Hematopoietic multipotent progenitor cell treated with erythropoietin and hydrocortisone succinate and interleukin-3 and kit ligand, for 6 days (in vitro differentiated cells): ENCODE measurements at regions not wholly inside any gene's neighbourhood (a gene's known extent, or its start where the extent isn't known, plus 50 kb on each side); places are given as distances from the start of the nearest gene placed in this dataset.
"Not testable (repeated sequence)": the region's sequence is repeated elsewhere in the genome, so short reads cannot be mapped to it uniquely, and the experiment has no call there.

ENCODE experiments used
- DNase-seq: peaks from one replicate; pipeline ENCODE4 v3.0.0-alpha.2; 2015

GRCh38 chr4:135605076-135605475 lies 1403.5 kb upstream of the PABPC4L start:
- DNase-seq: no peak

- DNase-seq: no peak
Observed at GRCh38 chr4:135604531-135604930, 1402.9 kb upstream of the PABPC4L start.

DNA sequence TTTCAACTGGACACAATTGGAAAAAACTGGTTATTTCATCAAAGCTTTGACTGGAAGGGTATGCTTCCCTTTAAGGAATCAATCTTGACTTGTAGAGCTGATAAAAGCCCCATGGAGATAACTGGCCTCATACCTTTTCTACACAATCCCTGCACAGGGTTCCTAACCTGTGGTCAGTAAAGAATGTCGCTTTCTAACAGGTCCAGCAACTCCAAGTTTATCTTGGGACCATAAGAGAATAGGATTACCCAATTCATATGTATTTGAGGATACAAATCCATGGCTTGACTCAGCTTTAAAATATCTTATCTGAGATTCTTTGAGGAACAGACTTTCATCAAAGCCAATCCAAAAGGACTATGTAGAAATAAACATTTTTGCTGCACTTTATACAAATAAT lies 1399.8 kb upstream of the PABPC4L start:
- DNase-seq: no peak

- no peak for DNase-seq
Observed at GRCh38 chr4:135598151-135598550, 1396.6 kb upstream of the PABPC4L start.

GRCh38 chr4:135594521-135594920 lies 1392.9 kb upstream of the PABPC4L start:
- no peak for DNase-seq

- no peak for DNase-seq
Observed at GRCh38 chr4:135575041-135575440, 1373.5 kb upstream of the PABPC4L start.

DNA sequence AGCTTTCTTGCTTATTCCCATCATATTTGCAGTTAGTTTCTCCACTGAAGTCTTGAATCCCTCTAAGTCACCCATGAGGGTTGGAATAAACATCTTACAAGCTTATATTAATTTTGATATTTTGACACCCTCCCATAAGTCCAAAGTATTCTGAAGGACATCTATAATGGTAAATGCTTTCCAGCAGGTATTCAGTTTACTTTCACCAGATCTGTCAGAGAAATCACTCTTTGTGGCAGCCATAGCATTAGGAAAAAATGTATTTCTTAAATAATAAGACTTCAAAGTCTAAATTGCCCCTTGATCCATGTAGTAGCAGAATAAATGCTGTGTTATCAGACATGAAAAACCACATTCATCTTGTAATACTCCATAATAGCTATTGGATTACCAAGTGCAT lies 1371.7 kb upstream of the PABPC4L start:
- no peak for DNase-seq

GRCh38 chr4:135564090-135564489 lies 1362.5 kb upstream of the PABPC4L start:
- DNase-seq: no peak

DNA sequence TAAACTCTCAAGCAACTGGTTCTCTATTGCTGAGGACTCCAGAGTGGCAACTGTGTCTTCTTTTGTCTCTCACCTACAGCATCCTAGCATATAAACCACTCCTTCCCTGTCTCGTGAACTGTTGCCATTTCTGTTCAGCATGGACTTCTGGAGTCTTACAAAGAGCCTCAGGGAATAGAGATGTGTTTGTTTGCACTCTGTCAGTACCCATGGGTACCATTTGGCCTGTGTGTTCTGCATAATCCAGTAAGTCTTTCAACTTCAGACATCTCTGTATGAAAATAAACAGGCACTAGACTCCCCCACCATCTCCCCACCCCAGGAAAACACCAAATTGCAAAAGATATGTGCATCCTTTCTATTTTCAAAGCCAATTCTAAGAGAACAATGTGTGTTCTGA lies 1351.6 kb upstream of the PABPC4L start:
- DNase-seq: no peak

DNA sequence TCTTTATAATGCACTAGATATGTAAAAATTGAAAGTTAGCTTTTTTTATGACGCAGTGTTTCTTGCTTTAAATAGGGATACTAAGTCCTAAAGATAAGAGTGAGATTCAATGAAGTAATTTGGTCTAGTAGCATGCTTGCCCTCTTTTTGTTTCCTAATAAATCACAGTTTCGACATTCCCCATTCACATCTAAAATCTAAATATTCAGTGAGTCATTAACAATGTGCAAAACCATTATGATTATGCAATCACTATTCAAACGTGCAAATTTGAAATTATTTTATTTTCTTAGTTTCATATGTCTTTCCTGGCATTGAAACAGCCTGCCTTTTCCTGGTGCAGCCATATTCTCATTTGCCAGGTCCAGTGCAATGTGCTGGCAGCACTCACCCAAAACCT lies 1350.5 kb upstream of the PABPC4L start:
- no peak for DNase-seq

DNA sequence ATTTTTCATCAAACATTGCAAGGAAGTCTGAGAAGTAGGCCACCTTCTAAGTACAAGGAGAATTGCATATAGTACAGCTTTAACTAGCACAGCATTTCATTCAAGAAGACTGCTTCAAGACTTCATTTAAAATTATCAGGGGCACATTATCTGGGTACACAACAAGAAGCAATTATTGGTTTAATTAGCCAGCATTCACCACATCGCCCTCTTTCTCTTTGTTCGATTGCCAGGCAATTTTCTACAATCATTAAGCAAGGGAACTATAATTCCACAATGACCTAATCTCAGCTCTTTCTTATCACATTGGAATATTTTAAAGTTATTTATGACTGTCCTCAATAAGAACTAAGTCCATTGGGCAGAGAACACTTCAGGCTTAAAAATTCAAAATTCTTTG lies 1347.1 kb upstream of the PABPC4L start:
- no peak for DNase-seq

DNA sequence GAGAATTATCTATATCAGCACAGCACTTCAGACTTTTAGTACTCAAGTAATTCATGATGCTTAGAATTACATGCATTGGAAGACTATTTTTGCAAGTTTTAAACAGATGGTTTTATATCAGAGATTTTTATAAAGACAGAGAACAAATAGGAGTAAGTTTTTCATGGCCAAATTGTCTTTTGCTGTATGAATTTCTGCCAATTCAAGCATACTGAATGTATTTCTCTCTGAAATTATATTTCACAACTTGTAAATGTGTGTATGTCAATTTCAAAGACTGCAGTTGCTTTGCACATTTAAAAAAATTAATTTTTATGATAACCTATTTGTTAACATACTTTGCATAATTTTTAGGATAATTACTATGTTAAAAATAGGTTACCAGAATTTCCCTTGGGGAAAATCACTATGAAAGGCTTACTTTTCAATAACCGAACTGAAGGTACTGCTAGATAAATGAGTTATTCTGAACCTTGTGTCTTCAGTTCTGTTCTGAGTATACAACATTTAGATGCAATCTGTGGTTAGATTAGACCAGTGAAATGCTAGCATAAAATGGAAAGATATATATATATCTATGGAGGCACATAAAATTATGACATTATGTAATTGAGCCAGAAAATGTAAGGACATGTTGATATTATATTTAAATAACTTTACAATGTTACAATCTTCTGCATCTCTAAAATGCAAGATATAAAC lies 1344.2 kb upstream of the PABPC4L start:
- no peak for DNase-seq

- no peak for DNase-seq
Observed at GRCh38 chr4:135538698-135539097, 1337.1 kb upstream of the PABPC4L start.

DNA sequence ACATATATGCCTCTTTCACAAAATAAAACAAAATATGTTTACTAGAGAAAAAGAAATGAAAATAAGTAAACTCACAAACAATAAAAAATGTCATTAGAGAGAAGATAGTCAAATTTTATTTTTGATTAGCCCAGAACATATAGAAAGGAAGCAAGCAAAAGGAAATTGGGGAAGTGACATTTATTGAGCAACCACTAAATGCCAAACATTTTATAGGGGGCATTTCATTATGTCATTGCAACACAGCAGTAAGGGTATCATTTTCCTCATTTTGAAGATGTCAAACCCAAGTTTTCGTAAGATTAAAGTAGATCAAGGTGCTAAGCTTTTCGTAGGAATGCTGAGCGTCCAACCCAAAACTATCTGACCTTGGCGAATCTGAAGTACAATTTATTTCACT lies 1331.5 kb upstream of the PABPC4L start:
- DNase-seq: no peak

DNA sequence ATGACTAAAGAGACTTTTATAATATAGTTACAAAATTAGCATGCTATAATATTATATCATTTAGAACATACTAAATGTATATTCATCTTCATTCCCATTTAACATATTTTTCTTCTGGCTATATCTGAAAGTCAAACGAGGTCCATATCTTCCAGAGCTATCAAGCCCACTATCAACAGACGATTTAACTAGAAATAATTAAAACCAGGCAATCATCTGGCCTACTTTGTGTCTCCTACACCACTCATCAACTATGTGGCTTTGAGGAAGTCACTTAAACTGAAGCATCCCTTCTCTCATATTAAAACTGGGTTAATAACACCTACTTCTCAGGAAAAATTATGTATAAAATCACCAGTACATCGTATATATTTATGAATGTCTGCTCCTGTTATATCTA lies 1330.5 kb upstream of the PABPC4L start:
- DNase-seq: no peak

GRCh38 chr4:135515295-135515694 lies 1313.7 kb upstream of the PABPC4L start:
- DNase-seq: no peak

DNA sequence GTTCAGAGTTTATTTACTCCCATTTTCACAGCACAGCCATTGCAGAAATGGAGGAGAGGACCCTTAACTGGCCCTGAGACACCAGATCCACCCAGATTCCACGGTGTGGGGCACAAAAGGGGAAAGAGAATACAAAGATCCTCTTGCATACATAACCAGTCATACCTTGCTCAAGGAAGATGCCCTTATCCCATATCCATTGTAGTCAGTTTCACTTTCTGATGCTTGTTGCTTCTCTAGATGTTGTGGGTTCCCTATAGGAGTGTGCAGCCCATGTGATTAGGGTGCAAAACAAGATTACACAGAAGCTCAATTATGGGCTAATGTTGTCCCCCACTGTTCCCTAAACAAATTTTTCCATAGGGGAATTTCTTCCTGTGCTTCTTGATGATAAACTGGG lies 1309.0 kb upstream of the PABPC4L start:
- no peak for DNase-seq

DNA sequence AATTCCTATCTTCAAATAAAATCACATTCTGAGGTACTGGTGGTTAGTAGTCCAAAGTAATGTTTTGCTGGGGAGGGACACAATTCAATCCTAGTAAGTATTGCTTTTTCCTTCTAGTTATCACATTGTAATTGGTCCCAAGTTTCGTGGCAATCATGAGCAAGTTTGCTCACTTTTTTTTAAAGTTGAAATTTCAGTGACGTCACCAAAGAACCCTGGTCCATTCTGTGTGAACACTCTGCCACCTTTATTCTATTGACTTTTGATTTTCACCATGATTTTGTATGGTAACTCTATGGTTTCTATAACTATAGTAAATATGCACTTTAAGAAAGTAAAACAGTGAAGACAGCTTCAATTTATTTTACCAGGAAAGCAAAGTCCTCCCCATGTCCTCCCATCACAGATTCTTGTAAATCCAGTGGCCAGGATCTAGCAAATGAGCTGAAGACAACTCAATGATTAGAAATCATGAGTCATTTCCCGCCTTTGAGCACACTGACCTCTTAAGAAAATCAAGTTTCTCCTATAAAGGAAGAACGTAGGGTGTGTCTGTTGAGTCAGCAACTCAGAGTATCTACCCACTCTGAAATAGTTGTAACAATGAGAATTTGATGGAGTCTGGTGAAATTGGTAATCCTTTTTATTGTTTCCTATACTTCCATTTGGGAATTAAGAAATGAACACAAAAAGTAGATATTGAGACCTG lies 1306.6 kb upstream of the PABPC4L start:
- DNase-seq: no peak

GRCh38 chr4:135497563-135498152 lies 1296.1 kb upstream of the PABPC4L start:
- no peak for DNase-seq

- DNase-seq: no peak
Observed at GRCh38 chr4:135492439-135492838, 1290.8 kb upstream of the PABPC4L start.

DNA sequence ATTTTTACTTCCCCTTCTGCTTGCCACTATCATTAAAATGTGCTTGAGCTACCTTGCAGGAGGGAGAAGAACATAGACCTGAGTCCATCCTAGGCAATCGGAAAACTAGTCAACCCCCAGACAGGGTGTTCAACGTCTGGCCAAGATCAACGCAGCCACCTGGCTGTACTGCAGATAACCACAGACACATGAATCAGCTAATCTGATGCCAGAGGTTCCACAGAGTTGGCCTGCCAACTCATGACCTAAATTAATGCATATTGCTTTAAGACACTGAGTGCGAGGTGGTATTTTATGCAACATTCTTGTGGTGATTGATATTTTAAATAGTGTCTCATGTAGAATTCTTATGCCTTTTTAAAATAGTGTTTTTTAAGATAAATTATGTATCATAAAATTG lies 1283.8 kb upstream of the PABPC4L start:
- no peak for DNase-seq

DNA sequence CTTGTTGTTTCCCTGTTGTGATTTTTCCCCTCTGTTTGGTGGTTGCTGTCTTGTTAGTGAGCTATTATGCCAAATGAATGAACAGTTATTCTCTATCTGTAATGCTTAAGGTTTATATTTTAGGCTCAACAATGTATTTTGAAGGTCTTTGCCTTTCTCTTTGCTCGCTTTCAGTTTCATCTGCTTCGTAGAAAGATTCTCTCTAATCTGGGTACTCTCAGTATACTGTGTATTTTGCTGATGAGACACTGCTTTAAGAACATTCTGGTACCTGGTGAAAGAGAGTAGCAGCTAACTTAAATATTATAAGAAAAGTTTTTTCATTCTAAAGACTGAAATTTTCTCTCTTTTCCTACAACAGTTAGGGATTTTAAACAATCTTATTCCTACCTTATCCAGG lies 1274.7 kb upstream of the PABPC4L start:
- no peak for DNase-seq

DNA sequence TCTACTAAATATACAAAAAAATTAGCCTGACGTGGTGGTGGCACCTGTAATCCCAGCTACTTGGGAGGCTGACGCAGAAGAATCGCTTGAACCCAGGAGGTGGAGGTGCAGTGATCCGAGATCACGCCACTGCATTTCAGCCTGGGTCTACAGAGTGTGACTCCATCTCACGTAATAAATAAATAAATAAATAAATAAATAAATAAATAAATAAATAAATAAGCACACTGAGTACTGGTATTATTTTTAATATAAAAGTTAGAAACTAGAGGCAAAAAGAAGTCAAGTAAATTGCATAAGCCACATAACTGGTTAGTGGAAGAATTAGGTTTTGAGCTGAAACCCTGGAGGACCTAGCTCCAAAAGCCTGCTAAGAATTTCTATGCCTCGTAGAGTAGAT lies 1262.7 kb upstream of the PABPC4L start:
- no peak for DNase-seq

GRCh38 chr4:135447598-135447997 lies 1246.0 kb upstream of the PABPC4L start:
- DNase-seq: not testable (repeated sequence)
